ENCODE measurements at regions not wholly inside any gene's neighbourhood (a gene's known extent, or its start where the extent isn't known, plus 50 kb on each side); places are given as distances from the start of the nearest gene placed in this dataset.

- TF ChIP-seq POLR2AphosphoS5 (IDR thresholded peaks at IDR 0.05; ENCODE audit: borderline replicate concordance, low read depth, low read length) (no peak), EZH2 (IDR thresholded peaks at IDR 0.05) (no peak)
Observed at GRCh38 chr5:165201369-165201768, 1696.0 kb downstream of the MAT2B start.
